WTC11 (cell line): ENCODE measurements at regions not wholly inside any gene's neighbourhood (a gene's known extent, or its start where the extent isn't known, plus 50 kb on each side); places are given as distances from the start of the nearest gene placed in this dataset.

Source experiments
- CTCF ChIP-seq: fragments of 200-600 bp; IDR thresholded peaks from 2 replicates; pipeline ENCODE4 v1.8.0; 2022; ENCODE audit warnings: antibody characterized with exemption
- ELF4 ChIP-seq: sonication (generic); formaldehyde crosslinking; IDR thresholded peaks from 2 replicates; pipeline ENCODE4 v1.8.1; 2022; ENCODE audit warnings: low read depth, mild to moderate bottlenecking, moderate library complexity, missing genetic modification reagents
- ZNF317 ChIP-seq: sonication (generic); formaldehyde crosslinking; IDR thresholded peaks from 2 replicates; pipeline ENCODE4 v1.8.1; 2023; ENCODE audit warnings: low read depth, mild to moderate bottlenecking, moderate library complexity, missing genetic modification reagents, borderline replicate concordance

DNA sequence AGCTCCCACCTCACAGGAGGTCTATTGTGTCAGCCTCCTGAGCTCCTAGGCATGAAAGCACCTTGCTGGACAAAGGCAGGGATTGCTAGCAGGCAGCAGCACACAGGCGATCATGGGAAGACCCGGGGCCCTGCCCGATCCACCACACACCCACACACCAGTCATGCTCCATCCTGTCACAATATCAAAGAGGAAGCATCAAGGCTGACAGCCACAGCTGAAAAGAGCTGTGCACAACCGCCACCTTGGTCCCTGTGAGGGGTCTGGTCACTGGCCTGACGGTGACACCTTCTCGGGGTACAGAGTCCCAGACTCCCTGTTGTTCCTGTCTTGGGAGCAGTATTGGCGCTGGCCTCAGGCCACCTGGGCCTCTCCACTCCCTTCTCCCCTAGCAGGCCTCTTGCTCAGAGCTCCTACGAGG, 89.7 kb upstream of the RET start:
- TF ChIP-seq ELF4 (CRISPR knock-in tag) (no peak), CTCF (no peak), ZNF317 (CRISPR knock-in tag) (no peak)
